HL-60 (cell line): ENCODE measurements at regions not wholly inside any gene's neighbourhood (a gene's known extent, or its start where the extent isn't known, plus 50 kb on each side); places are given as distances from the start of the nearest gene placed in this dataset.

Experiments
- DNase-seq, 2 experiments: peaks; one replicate each; pipeline ENCODE4 v3.0.0-alpha.2; 2010 to 2020; ENCODE audit warnings: low read depth in 1 of 2, low spot score in 1 of 2
- H3K27ac ChIP-seq: fragments of 250-450 bp; sonication (Bioruptor Pico); replicated peaks from 2 replicates; pipeline ENCODE4 v1.5.1; 2020; ENCODE audit warnings: mild to moderate bottlenecking, moderate library complexity
- H3K27me3 ChIP-seq: fragments of 250-450 bp; sonication (Bioruptor Pico); 2 replicates; pipeline ENCODE4 v1.5.1; 2021; ENCODE audit warnings: mild to moderate bottlenecking, moderate library complexity; ENCODE audit not compliant: insufficient read depth, poor library complexity, severe bottlenecking
- H3K4me3 ChIP-seq: replicated peaks from 2 replicates; pipeline ENCODE4 v1.5.1; 2011; ENCODE audit warnings: mild to moderate bottlenecking, control low read depth, low read length; ENCODE audit not compliant: insufficient read depth
- CTCF ChIP-seq: IDR thresholded peaks from one replicate; pipeline ENCODE4 v1.5.1; 2011; ENCODE audit warnings: low read length, control low read depth, inconsistent platforms; ENCODE audit not compliant: insufficient read depth
- GABPA ChIP-seq: IDR thresholded peaks from 2 replicates; pipeline ENCODE4 v1.6.1; 2012; ENCODE audit warnings: low read depth
- POLR2AphosphoS5 ChIP-seq: IDR thresholded peaks from 2 replicates; pipeline ENCODE4 v1.6.1; 2012; ENCODE audit warnings: low read depth
- REST ChIP-seq: IDR thresholded peaks from 2 replicates; pipeline ENCODE4 v1.6.1; 2012; ENCODE audit warnings: low read depth; ENCODE audit not compliant: insufficient replicate concordance
- SPI1 ChIP-seq: IDR thresholded peaks from 2 replicates; pipeline ENCODE4 v1.6.1; 2012; ENCODE audit warnings: low read depth, mild to moderate bottlenecking, borderline replicate concordance

GRCh38 chr2:120613742-120614571 is 121.7 kb upstream of the GLI2 start:
- TF ChIP-seq REST (no peak), SPI1 (no peak), GABPA (no peak), CTCF (no peak), POLR2AphosphoS5 (no peak)
- Histone ChIP-seq H3K27me3 (no peaks in the 10 kb centered on the region), H3K27ac (no peak overlapping the region), H3K4me3 (no peak overlapping the region)
- DNase-seq = no peak

GRCh38 chr2:120614901-120615300 is 120.8 kb upstream of the GLI2 start:
- DNase-seq = no peak
- TF ChIP-seq REST = no peak
- no peak for TF ChIP-seq CTCF
- TF ChIP-seq GABPA = no peak
- TF ChIP-seq POLR2AphosphoS5 = no peak
- TF ChIP-seq SPI1 = no peak
- no peaks in the 10 kb centered on the region for H3K27me3 ChIP-seq
- H3K4me3 ChIP-seq = no peak overlapping the region
- no peak overlapping the region for H3K27ac ChIP-seq

- Histone ChIP-seq H3K27ac (no peak overlapping the region), H3K27me3 (no peaks in the 10 kb centered on the region), H3K4me3 (no peak overlapping the region)
- TF ChIP-seq SPI1 = no peak
- no peak for TF ChIP-seq POLR2AphosphoS5
- TF ChIP-seq CTCF = no peak
- TF ChIP-seq GABPA = no peak
- no peak for TF ChIP-seq REST
- DNase-seq = no peak
Measured at GRCh38 chr2:120616261-120616660, 119.4 kb upstream of the GLI2 start.
